ENCODE measurements at regions not wholly inside any gene's neighbourhood (a gene's known extent, or its start where the extent isn't known, plus 50 kb on each side); places are given as distances from the start of the nearest gene placed in this dataset.
"Not testable (repeated sequence)": the region's sequence is repeated elsewhere in the genome, so short reads cannot be mapped to it uniquely, and the experiment has no call there.

DNA sequence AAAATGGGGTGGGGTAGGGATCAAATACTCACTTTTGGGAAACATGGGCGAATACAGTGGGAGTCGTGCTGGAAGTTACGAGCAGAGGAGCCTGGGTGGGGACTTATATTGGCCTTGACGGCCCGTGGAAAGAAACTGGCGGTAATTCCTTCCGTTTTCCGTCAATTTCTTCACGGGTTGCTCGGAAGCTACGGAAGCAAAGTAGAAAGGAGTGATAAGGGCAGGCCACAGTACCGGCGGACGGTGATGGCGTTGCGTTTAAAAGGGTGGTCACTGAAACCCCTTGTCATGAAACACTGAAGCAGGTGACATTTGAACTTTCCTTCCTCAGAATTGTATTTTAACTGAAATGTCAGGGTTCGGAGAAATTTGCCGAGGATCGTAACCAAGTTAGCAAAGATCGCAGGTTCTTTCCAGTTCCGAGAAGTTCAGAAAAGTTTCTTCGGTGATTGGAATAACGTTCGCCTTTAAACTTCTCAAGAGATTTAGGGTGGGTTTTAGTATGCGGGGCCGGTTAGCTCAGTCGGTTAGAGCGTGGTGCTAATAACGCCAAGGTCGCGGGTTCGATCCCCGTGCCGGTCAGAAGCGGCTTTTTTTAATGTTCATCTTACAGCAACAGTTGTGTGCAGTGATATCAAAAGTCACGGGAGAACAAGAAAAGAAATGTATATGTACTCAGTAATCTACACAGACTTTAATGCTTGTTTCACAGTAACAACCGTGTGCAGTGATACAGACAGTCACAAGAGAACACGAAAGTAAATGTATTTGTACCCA is 482.5 kb downstream of the PRIM2 start:
- not testable (repeated sequence) for FAIRE-seq; H3K27ac ChIP-seq (ENCODE audit: low read depth in 1 of 3, low read length in 2 of 3); H3K9me3 ChIP-seq (ENCODE audit: control insufficient read depth in 2 of 2, insufficient read depth in 1 of 2, low read depth in 1 of 2, low read length in 1 of 2); H3K36me3 ChIP-seq (ENCODE audit: control insufficient read depth in 3 of 3, insufficient read depth in 2 of 3, low read depth in 1 of 3, low read length in 3 of 3); H3K4me3 ChIP-seq (ENCODE audit: low read depth in 1 of 3, low read length in 3 of 3); H3K4me1 ChIP-seq (ENCODE audit: control insufficient read depth in 3 of 3, insufficient read depth in 2 of 3, low read depth in 1 of 3, low read length in 2 of 3)
- H3K27me3 ChIP-seq (ENCODE audit: control insufficient read depth in 3 of 3, insufficient read depth in 3 of 3, low read length in 3 of 3), result peaks cover 0 to 11% (median 9%) of the 10 kb centered on the region in 3 donors
- 5 to 19% (median 19%) methylated on average over 35 to 38 of the region's 38 CpGs for WGBS, 3 donors
- peak in 1 of 2 donors; percentile 1 for DNase-seq

DNA sequence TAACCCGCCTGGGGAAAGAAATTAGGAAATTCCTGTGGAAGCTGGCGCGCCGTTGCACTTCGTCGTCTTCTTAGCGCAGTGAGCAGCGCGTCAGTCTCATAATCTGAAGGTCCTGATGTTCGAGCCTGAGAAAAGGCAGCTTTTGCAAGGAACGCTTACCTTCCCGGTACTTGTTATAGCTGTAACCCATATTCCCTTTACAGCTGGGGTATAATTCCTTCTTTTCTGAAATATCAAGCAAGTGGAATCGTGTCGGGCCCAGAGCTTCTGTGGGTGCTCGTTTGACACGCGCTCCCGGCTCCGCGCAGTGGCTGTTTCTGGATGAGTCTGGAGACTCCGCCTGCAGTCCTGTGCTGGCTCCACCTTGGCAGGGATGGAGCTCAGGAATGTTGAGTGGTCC is 491.2 kb downstream of the PRIM2 start:
- WGBS, 3 donors, result 7 to 21% (median 20%) methylated on average over 21 of the region's 21 CpGs
- DNase-seq; H3K36me3 ChIP-seq (ENCODE audit: control insufficient read depth in 3 of 3, insufficient read depth in 2 of 3, low read depth in 1 of 3, low read length in 3 of 3); H3K4me1 ChIP-seq (ENCODE audit: control insufficient read depth in 3 of 3, insufficient read depth in 2 of 3, low read depth in 1 of 3, low read length in 2 of 3); H3K27ac ChIP-seq (ENCODE audit: low read depth in 1 of 3, low read length in 2 of 3); FAIRE-seq; H3K9me3 ChIP-seq (ENCODE audit: control insufficient read depth in 2 of 2, insufficient read depth in 1 of 2, low read depth in 1 of 2, low read length in 1 of 2); H3K4me3 ChIP-seq (ENCODE audit: low read depth in 1 of 3, low read length in 3 of 3); H3K27me3 ChIP-seq (ENCODE audit: control insufficient read depth in 3 of 3, insufficient read depth in 3 of 3, low read length in 3 of 3): not testable (repeated sequence)

GRCh38 chr6:57809454-57809853 is 492.0 kb downstream of the PRIM2 start:
- DNase-seq; H3K27ac ChIP-seq (ENCODE audit: low read depth in 1 of 3, low read length in 2 of 3); H3K9me3 ChIP-seq (ENCODE audit: control insufficient read depth in 2 of 2, insufficient read depth in 1 of 2, low read depth in 1 of 2, low read length in 1 of 2); FAIRE-seq; H3K4me3 ChIP-seq (ENCODE audit: low read depth in 1 of 3, low read length in 3 of 3); H3K4me1 ChIP-seq (ENCODE audit: control insufficient read depth in 3 of 3, insufficient read depth in 2 of 3, low read depth in 1 of 3, low read length in 2 of 3); H3K27me3 ChIP-seq (ENCODE audit: control insufficient read depth in 3 of 3, insufficient read depth in 3 of 3, low read length in 3 of 3); H3K36me3 ChIP-seq (ENCODE audit: control insufficient read depth in 3 of 3, insufficient read depth in 2 of 3, low read depth in 1 of 3, low read length in 3 of 3): not testable (repeated sequence)
- 14 to 19% (median 17%) methylated on average over 10 to 12 of the region's 12 CpGs for WGBS, 3 donors

- not testable (repeated sequence) for H3K4me1 ChIP-seq (ENCODE audit: control insufficient read depth in 3 of 3, insufficient read depth in 2 of 3, low read depth in 1 of 3, low read length in 2 of 3); H3K36me3 ChIP-seq (ENCODE audit: control insufficient read depth in 3 of 3, insufficient read depth in 2 of 3, low read depth in 1 of 3, low read length in 3 of 3); FAIRE-seq; DNase-seq; H3K9me3 ChIP-seq (ENCODE audit: control insufficient read depth in 2 of 2, insufficient read depth in 1 of 2, low read depth in 1 of 2, low read length in 1 of 2); H3K27ac ChIP-seq (ENCODE audit: low read depth in 1 of 3, low read length in 2 of 3); H3K4me3 ChIP-seq (ENCODE audit: low read depth in 1 of 3, low read length in 3 of 3); H3K27me3 ChIP-seq (ENCODE audit: control insufficient read depth in 3 of 3, insufficient read depth in 3 of 3, low read length in 3 of 3)
- WGBS, 3 donors, result 8 to 18% (median 14%) methylated on average over 28 of the region's 28 CpGs
Measured at GRCh38 chr6:57813271-57814075, 496.0 kb downstream of the PRIM2 start.

GRCh38 chr6:57815826-57816225 is 498.4 kb downstream of the PRIM2 start:
- H3K27ac ChIP-seq (ENCODE audit: low read depth in 1 of 3, low read length in 2 of 3); H3K4me1 ChIP-seq (ENCODE audit: control insufficient read depth in 3 of 3, insufficient read depth in 2 of 3, low read depth in 1 of 3, low read length in 2 of 3); DNase-seq; FAIRE-seq; H3K9me3 ChIP-seq (ENCODE audit: control insufficient read depth in 2 of 2, insufficient read depth in 1 of 2, low read depth in 1 of 2, low read length in 1 of 2); H3K27me3 ChIP-seq (ENCODE audit: control insufficient read depth in 3 of 3, insufficient read depth in 3 of 3, low read length in 3 of 3); H3K4me3 ChIP-seq (ENCODE audit: low read depth in 1 of 3, low read length in 3 of 3); H3K36me3 ChIP-seq (ENCODE audit: control insufficient read depth in 3 of 3, insufficient read depth in 2 of 3, low read depth in 1 of 3, low read length in 3 of 3): not testable (repeated sequence)
- 9 to 27% (median 20%) methylated on average over 10 of the region's 10 CpGs for WGBS, 3 donors

DNA sequence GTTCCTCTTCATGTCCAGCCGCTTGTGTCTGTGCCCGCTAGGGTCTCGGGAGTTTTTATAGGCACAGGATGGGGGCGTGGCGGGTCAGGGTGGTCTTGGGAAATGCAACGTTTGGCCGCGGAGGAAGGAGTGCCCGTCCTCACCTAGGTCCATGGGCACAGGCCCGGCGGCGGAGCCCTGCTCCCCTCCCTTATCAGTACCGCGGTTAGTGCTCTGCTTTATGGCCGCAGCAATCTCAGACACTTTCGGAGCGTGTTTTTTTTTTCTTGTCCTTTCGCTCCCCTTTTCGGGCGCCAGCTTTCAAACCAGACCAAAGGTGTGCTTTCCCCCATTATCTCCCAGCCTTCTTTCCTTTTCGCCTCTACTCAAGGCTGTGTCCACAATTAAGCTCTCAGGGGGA is 503.9 kb downstream of the PRIM2 start:
- not testable (repeated sequence) for DNase-seq; H3K4me1 ChIP-seq (ENCODE audit: control insufficient read depth in 3 of 3, insufficient read depth in 2 of 3, low read depth in 1 of 3, low read length in 2 of 3); H3K27ac ChIP-seq (ENCODE audit: low read depth in 1 of 3, low read length in 2 of 3); FAIRE-seq; H3K27me3 ChIP-seq (ENCODE audit: control insufficient read depth in 3 of 3, insufficient read depth in 3 of 3, low read length in 3 of 3); H3K9me3 ChIP-seq (ENCODE audit: control insufficient read depth in 2 of 2, insufficient read depth in 1 of 2, low read depth in 1 of 2, low read length in 1 of 2); H3K36me3 ChIP-seq (ENCODE audit: control insufficient read depth in 3 of 3, insufficient read depth in 2 of 3, low read depth in 1 of 3, low read length in 3 of 3); H3K4me3 ChIP-seq (ENCODE audit: low read depth in 1 of 3, low read length in 3 of 3)
- 2 to 13% (median 7%) methylated on average over 6 to 8 of the region's 21 CpGs for WGBS, 3 donors

GRCh38 chr6:57822448-57822847 is 505.0 kb downstream of the PRIM2 start:
- DNase-seq; H3K27me3 ChIP-seq (ENCODE audit: control insufficient read depth in 3 of 3, insufficient read depth in 3 of 3, low read length in 3 of 3): not testable (repeated sequence)
- WGBS, 3 donors, result 8 to 31% (median 18%) methylated on average over 17 to 19 of the region's 19 CpGs

DNA sequence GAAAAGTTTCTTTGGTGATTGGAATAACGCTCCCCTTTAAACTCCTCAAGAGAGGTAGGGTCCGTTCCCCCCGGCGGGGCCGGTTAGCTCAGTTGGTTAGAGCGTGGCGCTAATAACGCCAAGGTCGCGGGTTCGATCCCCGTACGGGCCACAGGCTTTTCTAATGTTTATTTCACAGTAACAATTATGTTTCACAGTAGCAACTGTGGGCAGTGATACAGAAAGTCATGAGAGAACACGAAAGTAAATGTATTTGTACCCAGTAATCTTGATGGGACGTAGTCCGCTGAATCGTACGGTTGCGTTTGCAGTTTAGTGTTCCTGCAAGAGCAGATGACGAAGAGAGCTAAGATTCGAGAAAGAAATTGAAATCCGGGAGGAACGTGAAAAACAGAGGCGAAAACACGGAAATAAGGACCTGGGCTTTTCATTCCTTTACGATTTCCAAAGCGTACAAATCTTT is 505.5 kb downstream of the PRIM2 start:
- Histone ChIP-seq H3K4me3 (ENCODE audit: low read depth in 1 of 3, low read length in 3 of 3) (no peak overlapping the region), H3K27ac (ENCODE audit: low read depth in 1 of 3, low read length in 2 of 3) (no peak overlapping the region), H3K9me3 (ENCODE audit: control insufficient read depth in 2 of 2, insufficient read depth in 1 of 2, low read depth in 1 of 2, low read length in 1 of 2) (no peaks in the 10 kb centered on the region), H3K36me3 (ENCODE audit: control insufficient read depth in 3 of 3, insufficient read depth in 2 of 3, low read depth in 1 of 3, low read length in 3 of 3) (no peaks in the 10 kb centered on the region), H3K27me3 (ENCODE audit: control insufficient read depth in 3 of 3, insufficient read depth in 3 of 3, low read length in 3 of 3) (peaks cover 0 to 7% (median 5%) of the 10 kb centered on the region in 3 donors), H3K4me1 (ENCODE audit: control insufficient read depth in 3 of 3, insufficient read depth in 2 of 3, low read depth in 1 of 3, low read length in 2 of 3) (no peaks in the 10 kb centered on the region)
- no peak for DNase-seq
- 13 to 42% (median 37%) methylated on average over 27 of the region's 27 CpGs for WGBS, 3 donors
- no peak for FAIRE-seq

More at GRCh38 chr6:57822448-57822847, 505.0 kb downstream of the PRIM2 start:
- H3K9me3 ChIP-seq (ENCODE audit: control insufficient read depth in 2 of 2, insufficient read depth in 1 of 2, low read depth in 1 of 2, low read length in 1 of 2); H3K4me3 ChIP-seq (ENCODE audit: low read depth in 1 of 3, low read length in 3 of 3); FAIRE-seq; H3K36me3 ChIP-seq (ENCODE audit: control insufficient read depth in 3 of 3, insufficient read depth in 2 of 3, low read depth in 1 of 3, low read length in 3 of 3); H3K4me1 ChIP-seq (ENCODE audit: control insufficient read depth in 3 of 3, insufficient read depth in 2 of 3, low read depth in 1 of 3, low read length in 2 of 3); H3K27ac ChIP-seq (ENCODE audit: low read depth in 1 of 3, low read length in 2 of 3): not testable (repeated sequence)
